ENCODE measurements at regions not wholly inside any gene's neighbourhood (a gene's known extent, or its start where the extent isn't known, plus 50 kb on each side); places are given as distances from the start of the nearest gene placed in this dataset.
A peak's percentile ranks its signal among the peaks of the same experiment; 100 is the strongest.
"Not testable (repeated sequence)": the region's sequence is repeated elsewhere in the genome, so short reads cannot be mapped to it uniquely, and the experiment has no call there.

DNA sequence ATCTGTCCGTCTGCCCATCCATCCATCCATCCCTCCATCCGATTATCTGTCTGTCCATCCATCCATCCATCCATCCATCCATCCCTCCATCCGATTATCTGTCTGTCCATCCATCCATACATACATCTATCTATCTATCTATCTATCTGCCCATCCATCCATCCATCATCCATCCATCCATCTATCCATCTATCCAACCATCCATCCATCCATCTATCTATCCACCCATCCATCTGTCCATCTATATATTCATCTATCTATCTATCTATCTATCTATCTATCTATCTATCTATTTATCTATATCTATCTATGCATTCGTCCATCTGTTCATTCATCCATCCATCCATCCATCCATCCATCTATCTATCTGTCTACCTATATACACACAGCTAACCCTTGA is 471.1 kb upstream of the ZNF507 start:
- H3K27ac ChIP-seq, result no peak overlapping the region
- no peaks in the 10 kb centered on the region for H3K27me3 ChIP-seq (replicated peaks)
- no peaks in the 10 kb centered on the region for H3K4me1 ChIP-seq (replicated peaks)
- H3K9me3 ChIP-seq (replicated peaks), result no peaks in the 10 kb centered on the region
- H3K36me3 ChIP-seq, result no peaks in the 10 kb centered on the region
- H3K4me3 ChIP-seq, result no peak overlapping the region
- DNase-seq (ENCODE audit: low read depth in 1 of 2, low spot score in 2 of 2), result no peak

GRCh38 chr19:31875591-31875990 is 469.8 kb upstream of the ZNF507 start:
- no peaks in the 10 kb centered on the region for H3K27me3 ChIP-seq (replicated peaks)
- no peaks in the 10 kb centered on the region for H3K36me3 ChIP-seq
- H3K9me3 ChIP-seq (replicated peaks), result no peaks in the 10 kb centered on the region
- no peaks in the 10 kb centered on the region for H3K4me1 ChIP-seq (replicated peaks)
- H3K27ac ChIP-seq, result no peak overlapping the region
- DNase-seq (ENCODE audit: low read depth in 1 of 2, low spot score in 2 of 2), result no peak
- H3K4me3 ChIP-seq, result no peak overlapping the region

DNA sequence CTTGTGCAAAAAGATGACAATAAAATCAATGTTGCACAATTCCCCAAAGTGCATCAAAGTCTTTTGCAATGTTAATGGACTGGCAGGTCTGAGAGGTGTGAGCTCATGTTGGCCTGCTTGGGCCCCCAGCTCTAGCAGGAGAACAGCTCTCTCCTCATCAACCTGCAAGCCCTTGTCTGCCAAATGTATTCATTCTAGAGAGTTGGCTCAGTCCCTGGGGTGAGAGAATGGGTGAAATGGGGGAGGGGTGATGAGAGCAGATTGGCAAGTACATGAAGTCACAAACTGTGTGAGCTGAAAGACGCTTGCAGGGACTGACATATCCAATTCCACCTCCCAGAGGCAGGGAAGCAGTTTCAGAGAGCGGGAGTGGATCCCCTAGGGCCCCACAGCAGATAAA is 465.1 kb upstream of the ZNF507 start:
- H3K27ac ChIP-seq, result no peak overlapping the region
- no peaks in the 10 kb centered on the region for H3K27me3 ChIP-seq (replicated peaks)
- H3K36me3 ChIP-seq, result no peaks in the 10 kb centered on the region
- no peaks in the 10 kb centered on the region for H3K9me3 ChIP-seq (replicated peaks)
- DNase-seq (ENCODE audit: low read depth in 1 of 2, low spot score in 2 of 2), result no peak
- no peak overlapping the region for H3K4me3 ChIP-seq
- H3K4me1 ChIP-seq (replicated peaks), result no peaks in the 10 kb centered on the region

- no peak for DNase-seq (ENCODE audit: low read depth in 1 of 2, low spot score in 2 of 2)
- H3K9me3 ChIP-seq (replicated peaks), result no peaks in the 10 kb centered on the region
Observed at GRCh38 chr19:31881988-31882387, 463.4 kb upstream of the ZNF507 start.

DNA sequence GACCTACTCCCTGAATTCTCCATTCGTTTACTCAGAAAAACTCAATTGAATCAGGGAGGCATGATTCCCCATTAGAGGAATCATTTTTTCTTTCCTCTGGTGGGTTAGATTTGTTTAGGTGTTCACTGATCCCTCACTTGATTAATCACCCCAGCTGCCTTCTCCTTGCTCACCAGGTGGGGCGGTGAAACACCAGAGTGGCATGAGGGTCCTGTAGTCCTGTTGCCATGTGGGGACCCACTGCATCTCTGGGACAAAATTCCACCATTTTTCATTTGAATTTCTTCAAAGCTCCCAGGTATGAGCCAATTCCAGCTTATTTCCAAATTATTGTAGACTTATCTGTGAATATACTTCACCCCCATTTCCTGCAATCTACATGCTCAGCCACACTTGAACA is 462.7 kb upstream of the ZNF507 start:
- H3K9me3 ChIP-seq (replicated peaks), result no peaks in the 10 kb centered on the region
- DNase-seq (ENCODE audit: low read depth in 1 of 2, low spot score in 2 of 2), result no peak
- H3K4me1 ChIP-seq (replicated peaks), result no peaks in the 10 kb centered on the region
- H3K4me3 ChIP-seq, result no peak overlapping the region
- H3K27me3 ChIP-seq (replicated peaks), result no peaks in the 10 kb centered on the region
- no peaks in the 10 kb centered on the region for H3K36me3 ChIP-seq
- H3K27ac ChIP-seq, result no peak overlapping the region

More at GRCh38 chr19:31881988-31882387, 463.4 kb upstream of the ZNF507 start:
- no peak overlapping the region for H3K27ac ChIP-seq
- no peaks in the 10 kb centered on the region for H3K36me3 ChIP-seq
- no peak overlapping the region for H3K4me3 ChIP-seq
- no peaks in the 10 kb centered on the region for H3K4me1 ChIP-seq (replicated peaks)
- H3K27me3 ChIP-seq (replicated peaks), result no peaks in the 10 kb centered on the region

DNA sequence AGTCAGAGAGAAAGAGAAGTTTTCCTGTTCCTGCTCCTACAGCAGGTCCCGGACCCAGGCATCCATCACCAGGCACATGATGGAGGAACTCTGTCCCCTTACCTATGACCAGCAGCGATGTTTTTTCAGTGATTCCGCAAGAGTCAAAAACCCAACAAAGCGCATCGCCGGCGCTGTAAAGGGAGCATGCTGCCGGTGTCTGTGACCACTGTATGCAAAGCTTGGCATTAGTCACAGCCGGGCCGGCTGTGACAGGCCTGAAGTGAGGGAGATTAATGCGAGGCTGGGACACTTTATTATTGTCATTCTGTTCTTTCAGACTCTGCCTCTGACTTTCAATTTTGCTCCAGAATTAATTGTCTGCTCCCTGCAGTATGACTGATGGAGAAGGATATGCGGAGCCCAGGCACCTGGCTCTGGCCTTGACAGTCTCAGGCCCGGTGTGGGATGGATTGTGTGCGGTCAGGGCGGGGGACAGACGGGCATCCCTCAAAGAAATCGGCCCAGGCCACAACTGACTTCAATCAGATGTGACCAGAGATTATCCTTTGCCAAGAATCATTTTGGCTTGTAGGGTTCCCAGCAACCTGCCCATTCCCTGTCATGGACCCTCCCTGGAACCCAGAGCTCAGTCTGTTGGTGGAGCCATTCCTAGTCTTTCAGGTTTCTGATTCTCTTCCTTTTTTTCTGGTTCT is 462.0 kb upstream of the ZNF507 start:
- Histone ChIP-seq H3K27me3 (replicated peaks) (no peaks in the 10 kb centered on the region), H3K9me3 (replicated peaks) (no peaks in the 10 kb centered on the region), H3K4me3 (no peak overlapping the region), H3K27ac (no peak overlapping the region), H3K36me3 (no peaks in the 10 kb centered on the region), H3K4me1 (replicated peaks) (no peaks in the 10 kb centered on the region)
- no peak for DNase-seq (ENCODE audit: low read depth in 1 of 2, low spot score in 2 of 2)

DNA sequence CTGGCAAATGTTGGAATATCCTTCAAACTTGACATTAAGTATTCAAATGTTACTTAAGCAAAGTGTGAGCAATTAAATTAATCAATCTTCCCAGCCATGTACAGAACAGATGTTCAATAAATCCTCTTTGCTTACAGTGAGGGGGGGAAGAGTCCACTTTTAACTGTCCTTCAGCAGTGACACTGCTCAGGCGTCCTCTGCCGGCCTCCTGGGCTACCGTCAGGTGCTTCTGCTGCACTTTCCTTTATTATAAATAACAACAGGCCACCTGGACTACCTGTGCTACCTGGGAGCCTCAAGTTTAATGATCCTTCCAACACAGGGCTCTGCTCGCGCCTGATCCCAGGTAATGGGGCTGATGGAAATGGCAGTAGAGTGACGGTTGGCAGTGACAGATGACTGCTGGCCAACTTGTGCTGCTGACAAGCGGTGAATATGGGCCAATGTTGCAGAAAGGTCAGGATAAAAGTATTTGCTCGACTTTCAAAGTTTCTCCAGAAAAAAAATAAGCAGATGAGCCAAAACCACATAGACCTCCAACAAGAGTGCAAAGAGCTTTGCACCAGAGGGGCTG is 460.0 kb upstream of the ZNF507 start:
- H3K4me1 ChIP-seq (replicated peaks), result no peaks in the 10 kb centered on the region
- DNase-seq (ENCODE audit: low read depth in 1 of 2, low spot score in 2 of 2), result no peak
- no peaks in the 10 kb centered on the region for H3K9me3 ChIP-seq (replicated peaks)
- no peak overlapping the region for H3K27ac ChIP-seq
- H3K36me3 ChIP-seq, result no peaks in the 10 kb centered on the region
- H3K4me3 ChIP-seq, result no peak overlapping the region
- no peaks in the 10 kb centered on the region for H3K27me3 ChIP-seq (replicated peaks)

DNA sequence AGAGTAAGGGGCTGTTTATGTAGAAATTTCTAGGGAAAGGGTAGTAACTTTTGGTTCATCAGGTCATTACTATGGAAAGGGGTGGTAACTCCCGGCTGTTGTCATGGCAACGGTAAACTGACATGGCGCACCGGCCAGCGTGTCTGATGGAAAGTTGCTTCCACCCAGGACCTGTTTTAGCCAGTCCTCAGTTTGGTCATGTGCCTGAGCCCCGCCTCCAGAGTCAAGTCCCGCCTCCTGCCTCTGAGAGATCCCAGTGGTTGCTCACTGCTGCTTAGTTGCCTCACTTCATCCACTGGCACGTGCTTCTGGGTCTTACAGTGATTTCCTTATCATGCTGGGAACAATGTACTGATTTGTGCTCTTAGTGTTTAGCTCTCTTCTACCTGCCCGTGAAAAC is 455.2 kb upstream of the ZNF507 start:
- H3K4me3 ChIP-seq, result no peak overlapping the region
- DNase-seq (ENCODE audit: low read depth in 1 of 2, low spot score in 2 of 2), result no peak
- H3K27me3 ChIP-seq (replicated peaks), result no peaks in the 10 kb centered on the region
- no peaks in the 10 kb centered on the region for H3K36me3 ChIP-seq
- no peaks in the 10 kb centered on the region for H3K9me3 ChIP-seq (replicated peaks)
- H3K27ac ChIP-seq, result no peak overlapping the region
- H3K4me1 ChIP-seq (replicated peaks), result no peaks in the 10 kb centered on the region

DNA sequence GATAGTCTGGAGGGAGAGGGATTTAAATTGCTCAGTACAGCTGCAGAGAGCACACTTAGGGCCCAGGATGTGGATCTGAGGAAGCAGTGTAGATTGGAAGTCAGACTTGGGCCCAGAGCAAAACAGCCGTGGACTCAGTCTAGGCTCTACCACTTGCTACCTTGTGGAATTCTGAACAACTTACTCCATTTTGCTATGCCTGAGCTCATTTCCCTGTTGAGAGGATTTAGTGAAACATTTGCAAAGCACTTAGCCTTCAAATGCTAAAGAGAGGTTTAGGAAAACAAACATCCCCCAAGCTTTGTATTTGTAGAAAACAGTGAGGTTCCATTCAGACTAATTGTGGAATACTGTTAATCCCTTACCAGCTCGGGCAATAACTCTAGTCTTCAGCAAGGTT is 453.4 kb upstream of the ZNF507 start:
- no peak overlapping the region for H3K27ac ChIP-seq
- H3K36me3 ChIP-seq, result no peaks in the 10 kb centered on the region
- DNase-seq (ENCODE audit: low read depth in 1 of 2, low spot score in 2 of 2), result no peak
- H3K27me3 ChIP-seq (replicated peaks), result no peaks in the 10 kb centered on the region
- no peaks in the 10 kb centered on the region for H3K9me3 ChIP-seq (replicated peaks)
- H3K4me1 ChIP-seq (replicated peaks), result 0 out of 2 replicates have a peak, but pooled peaks cover 5% of the 10 kb centered on the region
- no peak overlapping the region for H3K4me3 ChIP-seq

GRCh38 chr19:31893491-31893890 is 451.9 kb upstream of the ZNF507 start:
- H3K36me3 ChIP-seq; DNase-seq (ENCODE audit: low read depth in 1 of 2, low spot score in 2 of 2); H3K4me3 ChIP-seq; H3K27me3 ChIP-seq (replicated peaks); H3K4me1 ChIP-seq (replicated peaks); H3K9me3 ChIP-seq (replicated peaks); H3K27ac ChIP-seq: not testable (repeated sequence)

DNA sequence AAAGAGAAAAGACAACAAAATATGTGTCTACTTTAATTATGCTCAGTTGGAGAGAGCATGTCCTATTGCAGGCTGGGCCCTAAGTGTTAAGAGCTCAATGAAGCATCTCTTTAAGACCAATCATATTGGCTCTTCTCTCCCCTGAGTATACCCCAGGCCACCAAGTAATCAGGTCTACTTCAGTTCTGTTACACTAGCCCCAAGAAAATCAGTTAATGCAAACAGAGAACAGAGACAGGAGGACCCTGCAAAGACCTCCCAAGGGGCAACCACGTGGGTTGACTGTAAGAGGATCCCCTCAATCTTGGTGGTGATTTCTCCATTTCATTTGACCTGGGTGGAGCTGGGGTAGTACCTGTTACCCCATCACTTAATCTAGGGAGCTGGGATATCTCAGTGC is 451.0 kb upstream of the ZNF507 start:
- Histone ChIP-seq H3K36me3 (no peaks in the 10 kb centered on the region), H3K4me1 (replicated peaks) (0 out of 2 replicates have a peak, but pooled peaks cover 5% of the 10 kb centered on the region), H3K27me3 (replicated peaks) (no peaks in the 10 kb centered on the region), H3K27ac (no peak overlapping the region), H3K9me3 (replicated peaks) (no peaks in the 10 kb centered on the region), H3K4me3 (no peak overlapping the region)
- DNase-seq (ENCODE audit: low read depth in 1 of 2, low spot score in 2 of 2), result no peak

- no peaks in the 10 kb centered on the region for H3K27me3 ChIP-seq (replicated peaks)
- 0 out of 2 replicates have a peak, but pooled peaks cover 5% of the 10 kb centered on the region for H3K4me1 ChIP-seq (replicated peaks)
- DNase-seq (ENCODE audit: low read depth in 1 of 2, low spot score in 2 of 2), result no peak
- no peaks in the 10 kb centered on the region for H3K9me3 ChIP-seq (replicated peaks)
- no peak overlapping the region for H3K27ac ChIP-seq
- no peaks in the 10 kb centered on the region for H3K36me3 ChIP-seq
- no peak overlapping the region for H3K4me3 ChIP-seq
Observed at GRCh38 chr19:31897292-31897691, 448.1 kb upstream of the ZNF507 start.

DNA sequence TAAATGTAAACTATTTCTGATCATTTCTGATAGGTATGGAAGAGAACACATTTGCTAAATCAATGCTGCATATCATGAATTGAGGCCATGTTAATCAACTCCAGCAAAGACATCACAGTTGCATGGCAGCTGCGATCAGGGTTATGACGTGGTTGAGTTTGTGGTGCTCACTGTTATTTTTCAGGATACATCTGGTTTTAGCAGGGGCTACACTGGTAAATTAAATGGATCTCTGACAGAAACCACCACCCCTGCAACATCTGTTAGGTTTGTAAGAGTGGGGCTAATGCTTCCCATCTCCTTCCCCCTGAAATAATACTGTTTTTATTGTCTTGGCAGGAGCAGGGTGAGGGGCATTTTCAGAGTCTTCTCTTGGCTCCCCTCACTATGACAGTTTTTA is 444.4 kb upstream of the ZNF507 start:
- H3K36me3 ChIP-seq, result no peaks in the 10 kb centered on the region
- H3K27me3 ChIP-seq (replicated peaks), result no peaks in the 10 kb centered on the region
- 0 out of 2 replicates have a peak, but pooled peaks cover 4% of the 10 kb centered on the region for H3K4me1 ChIP-seq (replicated peaks)
- H3K27ac ChIP-seq, result no peak overlapping the region
- H3K9me3 ChIP-seq (replicated peaks), result no peaks in the 10 kb centered on the region
- H3K4me3 ChIP-seq, result no peak overlapping the region
- DNase-seq (ENCODE audit: low read depth in 1 of 2, low spot score in 2 of 2), result no peak

DNA sequence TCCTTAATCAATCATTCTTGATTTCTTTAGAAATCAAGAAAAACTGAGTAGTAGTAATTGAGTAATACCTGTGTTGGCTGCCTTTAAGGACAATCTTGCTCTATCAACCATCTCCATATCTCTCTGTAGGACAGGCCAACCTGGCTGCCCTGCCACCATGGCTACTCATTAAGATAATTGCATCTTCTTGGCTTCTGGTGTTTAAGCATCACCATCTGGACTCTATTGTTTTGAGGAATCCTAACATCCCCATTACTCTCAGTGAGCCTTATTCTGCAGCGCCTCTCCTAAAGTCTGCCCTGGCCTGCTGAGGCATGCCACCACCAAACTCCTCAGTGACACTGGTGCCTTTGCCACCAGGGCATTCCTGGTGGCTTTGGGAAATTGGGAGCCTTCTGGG is 442.6 kb upstream of the ZNF507 start:
- no peak for DNase-seq (ENCODE audit: low read depth in 1 of 2, low spot score in 2 of 2)
- Histone ChIP-seq H3K4me3 (no peak overlapping the region), H3K27me3 (replicated peaks) (no peaks in the 10 kb centered on the region), H3K27ac (no peak overlapping the region), H3K4me1 (replicated peaks) (peaks cover 7% of the 10 kb centered on the region), H3K36me3 (no peaks in the 10 kb centered on the region), H3K9me3 (replicated peaks) (no peaks in the 10 kb centered on the region)

DNA sequence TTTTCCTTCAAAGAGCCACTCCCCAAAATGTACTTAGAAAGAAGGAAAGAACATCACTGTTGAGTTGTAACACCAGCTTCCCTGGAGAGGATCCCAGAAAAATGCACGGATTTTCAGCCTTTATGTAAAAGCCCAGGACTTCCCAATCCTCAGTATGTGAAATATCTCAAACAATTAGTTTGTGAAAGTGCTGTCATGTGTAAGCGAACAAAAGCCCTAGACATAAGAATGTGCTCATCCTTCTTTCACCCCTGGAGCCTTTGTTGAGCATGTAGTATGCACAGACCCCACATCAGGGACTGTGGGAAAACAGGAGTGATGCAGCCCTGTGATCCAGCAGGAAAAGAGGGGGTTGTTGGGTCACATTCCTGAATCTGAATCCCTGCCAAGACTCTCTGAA is 441.4 kb upstream of the ZNF507 start:
- H3K27me3 ChIP-seq (replicated peaks), result no peaks in the 10 kb centered on the region
- H3K9me3 ChIP-seq (replicated peaks), result no peaks in the 10 kb centered on the region
- peak in 1 of 2 experiments; percentile 9 for DNase-seq (ENCODE audit: low read depth in 1 of 2, low spot score in 2 of 2)
- H3K36me3 ChIP-seq, result no peaks in the 10 kb centered on the region
- peaks cover 7% of the 10 kb centered on the region for H3K4me1 ChIP-seq (replicated peaks)
- H3K27ac ChIP-seq, result no peak overlapping the region
- H3K4me3 ChIP-seq, result no peak overlapping the region
